ENCODE measurements at regions not wholly inside any gene's neighbourhood (a gene's known extent, or its start where the extent isn't known, plus 50 kb on each side); places are given as distances from the start of the nearest gene placed in this dataset.

DNA sequence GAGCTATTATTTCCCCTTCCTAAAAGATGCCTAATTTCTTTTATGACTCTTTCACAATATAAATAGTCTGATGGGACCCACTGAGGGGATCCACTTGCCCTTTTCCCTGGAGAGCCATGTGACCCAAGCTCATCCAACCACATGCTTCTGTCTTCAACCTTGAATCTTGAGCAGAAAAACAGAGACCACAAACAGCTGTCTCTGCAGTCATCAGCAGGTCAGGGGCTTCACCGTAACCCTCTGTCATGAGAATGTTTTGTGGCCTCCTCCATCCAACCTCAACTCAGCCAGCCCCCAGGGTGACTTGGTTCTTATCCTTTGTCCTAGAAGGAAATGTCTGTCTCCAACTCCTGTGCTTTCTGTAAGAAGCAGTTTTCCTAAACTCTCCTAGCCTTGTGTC lies 129.6 kb upstream of the POU2AF2 start:
- Histone ChIP-seq H3K4me1 (ENCODE audit: control insufficient read depth, insufficient read depth, low read length) (no peaks in the 10 kb centered on the region), H3K27ac (ENCODE audit: control insufficient read depth, insufficient read depth) (no peak overlapping the region), H3K79me2 (ENCODE audit: control insufficient read depth, insufficient read depth, low read length) (no peaks in the 10 kb centered on the region), H3K9ac (ENCODE audit: control insufficient read depth, insufficient read depth, low read length) (no peak overlapping the region), H2AFZ (ENCODE audit: control insufficient read depth, low read depth, low read length) (no peak overlapping the region), H3K36me3 (ENCODE audit: control insufficient read depth in 2 of 2, insufficient read depth in 2 of 2, low read length in 1 of 2) (no peaks in the 10 kb centered on the region), H4K20me1 (ENCODE audit: control insufficient read depth, insufficient read depth) (no peaks in the 10 kb centered on the region; the same call in 1 of the 2 replicates), H3K9me3 (replicated peaks; ENCODE audit: control insufficient read depth, insufficient read depth, low read length) (no peaks in the 10 kb centered on the region; the same call in 2 of the 3 replicates), H3K4me2 (ENCODE audit: control insufficient read depth, insufficient read depth) (no peak overlapping the region), H3K27me3 (replicated peaks in 1 of 2; ENCODE audit: control insufficient read depth in 2 of 2, insufficient read depth in 2 of 2, low read length in 1 of 2) (no peaks in the 10 kb centered on the region), H3K4me3 (no peak overlapping the region)
- in situ Hi-C loops (cut with MboI) (no loop called here), intact Hi-C loops (cut with micrococcal nuclease; ENCODE audit: unreplicated experiment) (no loop called here)
- DNase-seq (ENCODE audit: low read depth, low spot score) (no peak), FAIRE-seq (no peak), ATAC-seq (no peak)
- BruUV-seq (replicated peaks): no TSS peak
- SMC1A ChIA-PET (ENCODE audit: uncharacterized antibody, unreplicated experiment): no interaction called here
- 0% methylated on average over 1 of the region's 1 CpG for WGBS (ENCODE audit: insufficient coverage, insufficient replicate concordance, low lambda C conversion rate, missing lambda C conversion rate)
- RAD21 ChIA-PET (ENCODE audit: unreplicated experiment): no interaction called here
- CTCF ChIA-PET: no interaction called here
- POLR2A ChIA-PET: no interaction called here
- TF ChIP-seq ZNF24 (IDR thresholded peaks at IDR 0.05) (no peak), NFYB (IDR thresholded peaks at IDR 0.05; ENCODE audit: insufficient read depth, low read depth, low read length) (0 out of 2 replicates have a peak, but pooled peaks have one; percentile 11), RAD51 (IDR thresholded peaks at IDR 0.05) (peak; percentile 44; the same call in 1 of the 2 replicates)

DNA sequence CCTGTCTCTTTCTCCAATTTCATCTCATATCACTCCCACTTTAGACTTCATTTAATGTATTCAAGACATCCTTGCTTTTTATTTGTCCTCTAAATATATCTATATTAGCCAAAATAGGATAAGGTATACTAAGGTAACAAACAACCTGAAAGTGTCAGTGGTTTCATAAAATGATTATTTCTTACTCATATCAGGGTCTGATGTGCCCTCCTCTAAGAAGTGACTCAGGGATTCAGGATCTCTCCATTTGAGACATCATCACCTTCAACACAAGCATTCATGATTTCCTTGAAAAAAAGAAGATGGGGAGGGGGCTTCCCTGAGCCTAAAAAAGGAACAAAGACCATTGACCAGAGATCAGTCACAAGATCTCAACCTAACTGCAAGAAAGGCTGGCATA lies 131.4 kb upstream of the POU2AF2 start:
- SMC1A ChIA-PET (ENCODE audit: uncharacterized antibody, unreplicated experiment): no interaction called here
- CTCF ChIA-PET: no interaction called here
- in situ Hi-C loops (cut with MboI): no loop called here

More for the DNA sequence above, 131.4 kb upstream of the POU2AF2 start:
- H3K27me3 ChIP-seq (replicated peaks in 1 of 2; ENCODE audit: control insufficient read depth in 2 of 2, insufficient read depth in 2 of 2, low read length in 1 of 2): no peaks in the 10 kb centered on the region
- H3K4me2 ChIP-seq (ENCODE audit: control insufficient read depth, insufficient read depth): no peak overlapping the region
- H3K27ac ChIP-seq (ENCODE audit: control insufficient read depth, insufficient read depth): no peak overlapping the region
- no peak overlapping the region for H3K4me3 ChIP-seq
- no peaks in the 10 kb centered on the region; the same call in 2 of the 3 replicates for H3K9me3 ChIP-seq (replicated peaks; ENCODE audit: control insufficient read depth, insufficient read depth, low read length)
- RAD21 ChIA-PET (ENCODE audit: unreplicated experiment): no interaction called here
- POLR2A ChIA-PET: no interaction called here
- no peaks in the 10 kb centered on the region for H3K4me1 ChIP-seq (ENCODE audit: control insufficient read depth, insufficient read depth, low read length)
- no peaks in the 10 kb centered on the region for H3K36me3 ChIP-seq (ENCODE audit: control insufficient read depth in 2 of 2, insufficient read depth in 2 of 2, low read length in 1 of 2)
- H2AFZ ChIP-seq (ENCODE audit: control insufficient read depth, low read depth, low read length): no peak overlapping the region
- FAIRE-seq (no peak), DNase-seq (ENCODE audit: low read depth, low spot score) (no peak), ATAC-seq (no peak)
- no peak overlapping the region for H3K9ac ChIP-seq (ENCODE audit: control insufficient read depth, insufficient read depth, low read length)
- TF ChIP-seq SMAD1 (IDR thresholded peaks at IDR 0.05; ENCODE audit: low read depth, partially characterized antibody) (no peak), MEF2B (IDR thresholded peaks at IDR 0.05; ENCODE audit: partially characterized antibody, poor library complexity, severe bottlenecking) (no peak), ATF7 (IDR thresholded peaks at IDR 0.05; ENCODE audit: low read depth) (no peak), STAT1 (conservative IDR thresholded peaks at IDR 0.05) (no peak), BACH1 (IDR thresholded peaks at IDR 0.05; ENCODE audit: borderline replicate concordance) (no peak), MYB (IDR thresholded peaks at IDR 0.05; ENCODE audit: borderline replicate concordance, low read depth, low read length) (no peak)
- TF ChIP-seq, protein P1, sequence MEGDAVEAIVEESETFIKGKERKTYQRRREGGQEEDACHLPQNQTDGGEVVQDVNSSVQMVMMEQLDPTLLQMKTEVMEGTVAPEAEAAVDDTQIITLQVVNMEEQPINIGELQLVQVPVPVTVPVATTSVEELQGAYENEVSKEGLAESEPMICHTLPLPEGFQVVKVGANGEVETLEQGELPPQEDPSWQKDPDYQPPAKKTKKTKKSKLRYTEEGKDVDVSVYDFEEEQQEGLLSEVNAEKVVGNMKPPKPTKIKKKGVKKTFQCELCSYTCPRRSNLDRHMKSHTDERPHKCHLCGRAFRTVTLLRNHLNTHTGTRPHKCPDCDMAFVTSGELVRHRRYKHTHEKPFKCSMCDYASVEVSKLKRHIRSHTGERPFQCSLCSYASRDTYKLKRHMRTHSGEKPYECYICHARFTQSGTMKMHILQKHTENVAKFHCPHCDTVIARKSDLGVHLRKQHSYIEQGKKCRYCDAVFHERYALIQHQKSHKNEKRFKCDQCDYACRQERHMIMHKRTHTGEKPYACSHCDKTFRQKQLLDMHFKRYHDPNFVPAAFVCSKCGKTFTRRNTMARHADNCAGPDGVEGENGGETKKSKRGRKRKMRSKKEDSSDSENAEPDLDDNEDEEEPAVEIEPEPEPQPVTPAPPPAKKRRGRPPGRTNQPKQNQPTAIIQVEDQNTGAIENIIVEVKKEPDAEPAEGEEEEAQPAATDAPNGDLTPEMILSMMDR (IDR thresholded peaks at IDR 0.05 in 2 of 3, conservative IDR thresholded peaks at IDR 0.05 in 1 of 3; ENCODE audit: control insufficient read depth in 2 of 3, extremely low read depth in 1 of 3, insufficient read depth in 1 of 3, low read depth in 3 of 3, low read length in 3 of 3): no peak
- H4K20me1 ChIP-seq (ENCODE audit: control insufficient read depth, insufficient read depth): no peaks in the 10 kb centered on the region; the same call in 1 of the 2 replicates
- no peaks in the 10 kb centered on the region for H3K79me2 ChIP-seq (ENCODE audit: control insufficient read depth, insufficient read depth, low read length)
- intact Hi-C loops (cut with micrococcal nuclease; ENCODE audit: unreplicated experiment): no loop called here
- no TSS peak for BruUV-seq (replicated peaks)

All from GM12878 (cell line).